CD14-positive monocyte (primary cell): ENCODE measurements at regions not wholly inside any gene's neighbourhood (a gene's known extent, or its start where the extent isn't known, plus 50 kb on each side); places are given as distances from the start of the nearest gene placed in this dataset.

Experiments used
- DNase-seq, 3 donors: peaks; one replicate each; pipeline ENCODE4 v3.0.0-alpha.2; 2011 to 2022
- H2AFZ ChIP-seq: 2 replicates; pipeline ENCODE4 v1.6.0; 2012; ENCODE audit warnings: mild to moderate bottlenecking, low read depth, low read length, inconsistent platforms; ENCODE audit not compliant: insufficient read depth, poor library complexity, severe bottlenecking
- H3K27ac ChIP-seq, 2 donors: 1 replicate in 1 of 2; 2 replicates in 1 of 2; pipeline ENCODE4 v1.5.1; 2012 to 2013; ENCODE audit warnings: low read length in 2 of 2, control low read depth in 1 of 2, inconsistent platforms in 1 of 2, low read depth in 1 of 2, mild to moderate bottlenecking in 1 of 2
- H3K27me3 ChIP-seq, 2 donors: one replicate each; pipeline versions ENCODE4 v1.6.0 to v1.6.1; 2011 to 2013; ENCODE audit warnings: low read length in 2 of 2; ENCODE audit not compliant: control insufficient read depth in 2 of 2, insufficient read depth in 2 of 2
- H3K36me3 ChIP-seq, 2 donors: replicated peaks in 1 of 2; 1 replicate in 1 of 2; 2 replicates in 1 of 2; pipeline versions ENCODE4 v1.5.1 to v1.6.1; 2012 to 2013; ENCODE audit warnings: low read length in 2 of 2, control low read depth in 1 of 2, inconsistent platforms in 1 of 2, mild to moderate bottlenecking in 1 of 2; ENCODE audit not compliant: insufficient read depth in 2 of 2, control insufficient read depth in 1 of 2
- H3K4me1 ChIP-seq, 2 donors: 1 replicate in 1 of 2; 2 replicates in 1 of 2; pipeline versions ENCODE4 v1.5.1 to v1.6.1; 2012 to 2013; ENCODE audit warnings: low read length in 2 of 2, control low read depth in 1 of 2, inconsistent platforms in 1 of 2, mild to moderate bottlenecking in 1 of 2, moderate library complexity in 1 of 2; ENCODE audit not compliant: insufficient read depth in 2 of 2, control insufficient read depth in 1 of 2
- H3K4me2 ChIP-seq: replicated peaks from 2 replicates; pipeline ENCODE3; 2012; ENCODE audit warnings: low read length, moderate library complexity, mild to moderate bottlenecking; ENCODE audit not compliant: poor library complexity, severe bottlenecking; ENCODE audit errors: extremely low read depth
- H3K4me3 ChIP-seq, 3 experiments: fragments of 200-600 bp in 1 of 3; sonication (generic) in 1 of 3; replicated peaks in 1 of 3; 1 replicate in 2 of 3; 2 replicates in 1 of 3; pipeline ENCODE4 v1.5.1; 2011 to 2013; ENCODE audit warnings: low read length in 3 of 3, mild to moderate bottlenecking in 3 of 3, control low read depth in 2 of 3, low read depth in 2 of 3, inconsistent platforms in 1 of 3, moderate library complexity in 1 of 3
- H3K79me2 ChIP-seq: 2 replicates; pipeline ENCODE4 v1.6.0; 2012; ENCODE audit warnings: mild to moderate bottlenecking, control low read depth, inconsistent platforms, low read length, moderate library complexity; ENCODE audit not compliant: insufficient read depth
- H3K9ac ChIP-seq: 2 replicates; pipeline ENCODE4 v1.6.0; 2017; ENCODE audit warnings: low read length, mild to moderate bottlenecking; ENCODE audit not compliant: insufficient read depth, poor library complexity, severe bottlenecking
- H3K9me3 ChIP-seq, 2 donors: replicated peaks in 1 of 2; 1 replicate in 1 of 2; 2 replicates in 1 of 2; pipeline versions ENCODE4 v1.5.1 to v1.6.1; 2012 to 2013; ENCODE audit warnings: low read length in 2 of 2, control low read depth in 1 of 2; ENCODE audit not compliant: control insufficient read depth in 1 of 2, insufficient read depth in 1 of 2
- H4K20me1 ChIP-seq: 2 replicates; pipeline ENCODE4 v1.6.0; 2012; ENCODE audit warnings: mild to moderate bottlenecking, low read length, control low read depth, moderate library complexity; ENCODE audit not compliant: insufficient read depth
- H3K27ac Mint-ChIP-seq, 7 donors: one replicate each; pipeline ENCODE4 v1.8.0; 2020; ENCODE audit warnings: mild to moderate bottlenecking in 7 of 7, mixed read lengths in 7 of 7, moderate library complexity in 6 of 7, inconsistent platforms in 2 of 7
- H3K27me3 Mint-ChIP-seq, 3 donors: one replicate each; pipeline ENCODE4 v1.8.0; 2021 to 2022; ENCODE audit warnings: low read depth in 3 of 3, mild to moderate bottlenecking in 3 of 3, mixed read lengths in 3 of 3, moderate library complexity in 3 of 3, inconsistent platforms in 1 of 3
- H3K36me3 Mint-ChIP-seq, 2 donors: one replicate each; pipeline ENCODE4 v1.8.0; 2020; ENCODE audit warnings: mixed read lengths in 2 of 2, inconsistent platforms in 1 of 2, mild to moderate bottlenecking in 1 of 2
- H3K4me1 Mint-ChIP-seq: one replicate; pipeline ENCODE4 v1.8.0; 2020; ENCODE audit warnings: mild to moderate bottlenecking, mixed read lengths
- H3K4me3 Mint-ChIP-seq, 2 donors: one replicate each; pipeline ENCODE4 v1.8.0; 2020; ENCODE audit warnings: mild to moderate bottlenecking in 2 of 2, mixed read lengths in 2 of 2, moderate library complexity in 1 of 2
- H3K9me3 Mint-ChIP-seq, 7 donors: one replicate each; pipeline ENCODE4 v1.8.0; 2020 to 2022; ENCODE audit warnings: mixed read lengths in 7 of 7, mild to moderate bottlenecking in 6 of 7, moderate library complexity in 6 of 7, inconsistent platforms in 2 of 7
- CTCF ChIP-seq: fragments of 200-600 bp; IDR thresholded peaks from one replicate; pipeline ENCODE4 v1.8.0; 2022; ENCODE audit warnings: antibody characterized with exemption, mild to moderate bottlenecking
- WGBS: methylation state at CpG from one replicate; pipeline ENCODE4 v1.1.5; 2013; ENCODE audit warnings: missing lambda C conversion rate; ENCODE audit not compliant: insufficient coverage; 5-methylcytosine and 5-hydroxymethylcytosine counted together
- intact Hi-C, 2 donors: fragments of 100-400 bp; cut with micrococcal nuclease; formaldehyde crosslinking; loops; one replicate each; pipeline versions ENCODE4 v1.15.0 to v1.15.1; 2023

GRCh38 chr3:116802651-116803050 is 93.1 kb downstream of the TUSC7 start:
- H3K27ac Mint-ChIP-seq = no peak overlapping the region
- H3K4me3 Mint-ChIP-seq = no peak overlapping the region
- H3K27me3 Mint-ChIP-seq = peaks cover 0 to 2% (median 0%) of the 10 kb centered on the region in 3 donors
- Histone ChIP-seq H3K36me3 (no peaks in the 10 kb centered on the region), H3K9me3 (no peaks in the 10 kb centered on the region), H3K4me1 (no peaks in the 10 kb centered on the region), H4K20me1 (no peaks in the 10 kb centered on the region), H3K27me3 (no peaks in the 10 kb centered on the region), H3K9ac (no peak overlapping the region), H2AFZ (no peak overlapping the region), H3K4me2 (no peak overlapping the region), H3K4me3 (no peak overlapping the region), H3K27ac (no peak overlapping the region), H3K79me2 (no peaks in the 10 kb centered on the region)
- intact Hi-C loops = no loop called here
- no peak for DNase-seq
- TF ChIP-seq CTCF = no peak
- H3K9me3 Mint-ChIP-seq = peaks cover 0 to 4% (median 2%) of the 10 kb centered on the region in 7 donors
- no peaks in the 10 kb centered on the region for H3K4me1 Mint-ChIP-seq
- no peaks in the 10 kb centered on the region for H3K36me3 Mint-ChIP-seq

GRCh38 chr3:116806351-116806750 is 96.8 kb downstream of the TUSC7 start:
- Histone ChIP-seq H3K4me2 (no peak overlapping the region), H3K79me2 (no peaks in the 10 kb centered on the region), H4K20me1 (no peaks in the 10 kb centered on the region), H3K9me3 (no peaks in the 10 kb centered on the region), H3K4me1 (peaks cover 17% of the 10 kb centered on the region in 2 donors), H3K4me3 (no peak overlapping the region), H3K27me3 (no peaks in the 10 kb centered on the region), H3K36me3 (no peaks in the 10 kb centered on the region), H3K9ac (no peak overlapping the region), H3K27ac (no peak overlapping the region), H2AFZ (no peak overlapping the region)
- H3K9me3 Mint-ChIP-seq = peaks cover 6 to 16% (median 9%) of the 10 kb centered on the region in 7 donors
- no peak overlapping the region for H3K4me3 Mint-ChIP-seq
- intact Hi-C loops = no loop called here
- no CpG with 5 or more reads among the region's 1 CpG for WGBS
- no peak overlapping the region for H3K27ac Mint-ChIP-seq
- H3K4me1 Mint-ChIP-seq = peaks cover 16% of the 10 kb centered on the region
- H3K27me3 Mint-ChIP-seq = no peaks in the 10 kb centered on the region
- no peak for DNase-seq
- peaks cover 0 to 6% of the 10 kb centered on the region in 2 donors for H3K36me3 Mint-ChIP-seq
- TF ChIP-seq CTCF = no peak
